ENCODE measurements at regions not wholly inside any gene's neighbourhood (a gene's known extent, or its start where the extent isn't known, plus 50 kb on each side); places are given as distances from the start of the nearest gene placed in this dataset.

DNA sequence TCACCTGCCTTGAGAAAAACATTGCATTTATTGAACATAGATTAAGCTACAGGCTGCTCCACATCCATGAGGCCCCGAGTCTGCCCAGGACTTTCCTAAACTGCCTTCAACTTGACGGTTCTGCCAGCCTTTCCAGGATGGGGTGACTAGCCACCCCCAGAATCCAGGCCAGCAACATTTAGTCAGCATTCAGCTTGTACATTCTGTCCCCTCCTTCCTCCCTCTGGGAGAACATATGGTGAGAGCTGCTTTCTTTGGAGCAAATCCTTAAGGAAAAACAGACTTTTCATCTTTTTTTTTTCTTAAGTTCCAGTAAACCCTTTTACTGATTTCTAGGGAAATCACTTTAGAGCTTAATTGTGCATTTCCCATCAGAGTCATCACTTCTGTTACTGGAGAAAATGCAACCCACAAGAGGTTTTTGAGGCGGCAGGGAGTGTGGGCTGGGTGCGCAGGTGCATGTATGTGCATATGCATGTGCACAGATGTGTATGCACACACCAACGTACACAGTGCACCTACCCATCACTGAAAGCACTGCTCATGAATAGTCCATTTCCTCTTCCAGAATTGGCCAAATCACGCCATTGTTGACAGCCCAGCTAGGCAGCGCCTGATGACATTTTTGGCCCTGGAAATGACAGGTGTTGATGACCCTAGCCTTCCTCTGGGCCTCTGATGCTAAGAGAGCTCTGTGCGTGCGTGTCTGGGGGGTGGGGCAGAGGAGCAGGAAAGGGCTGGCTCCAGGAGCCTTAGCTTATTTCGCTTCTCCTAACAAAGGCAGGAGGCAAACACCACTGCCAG lies 145.6 kb downstream of the HSD17B3 start:
- DNase-seq, result no peak

DNA sequence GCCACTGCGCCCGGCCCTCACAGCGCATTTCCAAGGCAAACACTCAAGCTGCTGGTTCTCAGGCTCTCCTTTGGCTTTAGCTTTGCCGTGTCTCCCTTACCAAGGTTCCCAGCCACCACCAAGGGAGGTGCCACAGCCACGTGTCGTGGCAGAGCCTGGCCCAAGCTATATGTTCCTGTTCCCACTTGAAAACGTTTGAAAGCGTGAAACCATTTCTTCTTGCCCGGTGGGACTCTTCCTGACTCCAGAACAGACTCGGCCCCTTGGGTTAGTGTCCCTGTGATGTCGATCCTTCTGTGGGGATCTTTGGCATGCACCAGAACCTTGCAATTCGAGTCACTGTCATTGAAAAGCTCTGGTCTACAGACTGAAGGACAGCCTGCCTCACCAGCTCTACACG lies 147.9 kb downstream of the HSD17B3 start:
- no peak for DNase-seq

GRCh38 chr9:96152550-96152949 lies 149.4 kb downstream of the HSD17B3 start:
- no peak for DNase-seq

DNA sequence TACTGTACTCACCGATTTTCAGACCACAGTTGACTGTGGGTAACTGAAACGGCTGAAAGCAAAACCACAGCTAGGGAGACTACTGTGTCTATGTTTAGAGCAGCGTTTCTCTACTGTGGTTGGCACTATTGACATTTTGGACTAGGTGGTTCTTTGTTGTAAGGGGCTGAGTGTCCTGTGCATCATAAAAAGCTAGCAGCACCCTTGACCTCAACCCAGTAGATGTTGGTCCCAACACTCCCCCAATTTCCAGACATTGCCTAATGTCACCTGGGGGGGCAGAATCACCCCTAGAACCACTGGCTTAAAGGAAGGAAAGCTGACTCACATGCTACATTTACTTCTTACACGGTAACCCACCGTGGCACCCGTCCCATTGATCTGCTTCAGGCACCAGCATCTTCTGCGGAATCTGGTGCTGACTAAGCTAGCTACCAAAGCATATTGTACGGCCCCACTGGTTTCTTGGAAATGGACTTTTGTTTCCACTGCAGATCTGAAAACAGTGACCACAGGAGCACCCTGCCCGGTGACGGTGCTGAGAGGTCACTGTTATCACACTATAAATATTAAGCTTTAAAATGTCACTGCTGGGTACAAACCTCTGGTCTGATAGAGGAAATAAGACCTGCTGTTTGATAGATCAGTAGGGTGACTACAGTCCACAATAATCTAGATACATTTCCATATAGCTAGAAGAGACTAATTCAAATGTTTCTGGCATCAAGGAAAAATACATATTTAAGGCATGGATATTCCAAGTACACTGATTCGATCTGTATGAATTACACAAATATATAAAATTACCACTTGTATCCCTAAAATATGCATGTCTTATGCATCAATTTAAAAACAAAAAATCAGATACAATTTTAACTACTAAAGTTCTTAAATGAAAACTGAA lies 151.4 kb downstream of the HSD17B3 start:
- peak; percentile 81 for DNase-seq

DNA sequence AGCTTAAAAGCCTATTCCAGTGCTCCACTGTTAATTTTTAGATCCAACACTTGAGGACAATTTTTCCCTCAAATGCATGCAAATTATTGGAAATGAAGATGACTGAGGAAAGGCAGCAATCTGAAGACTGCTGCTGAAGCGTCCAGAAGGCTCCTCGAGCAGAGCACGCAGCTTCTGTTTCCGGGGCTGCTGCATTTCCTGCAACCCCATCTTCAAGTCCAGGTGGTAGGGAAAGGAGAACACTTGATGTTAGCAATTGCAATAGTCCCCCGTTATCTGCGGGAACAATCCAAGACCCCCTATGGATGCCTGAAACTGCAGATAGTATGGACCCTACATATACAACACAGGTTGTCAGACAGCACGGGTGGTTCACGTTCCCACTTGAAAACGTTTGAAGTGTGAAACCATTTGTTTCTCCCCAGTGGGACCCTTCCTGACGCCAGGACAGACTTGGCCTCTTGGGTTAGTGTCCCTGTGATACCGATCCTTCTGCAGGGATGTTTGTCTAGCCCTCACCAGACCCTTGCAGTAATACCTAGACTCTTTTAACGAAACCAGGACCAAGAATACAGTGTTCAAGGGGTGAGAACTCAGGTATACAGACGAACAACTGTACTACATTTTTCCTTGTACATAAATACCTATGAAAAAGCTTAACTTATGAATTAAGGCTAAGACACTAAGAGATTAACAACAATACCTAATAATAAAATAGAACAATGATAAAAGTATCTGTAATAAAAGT lies 152.3 kb downstream of the HSD17B3 start:
- DNase-seq, result peak; percentile 30

DNA sequence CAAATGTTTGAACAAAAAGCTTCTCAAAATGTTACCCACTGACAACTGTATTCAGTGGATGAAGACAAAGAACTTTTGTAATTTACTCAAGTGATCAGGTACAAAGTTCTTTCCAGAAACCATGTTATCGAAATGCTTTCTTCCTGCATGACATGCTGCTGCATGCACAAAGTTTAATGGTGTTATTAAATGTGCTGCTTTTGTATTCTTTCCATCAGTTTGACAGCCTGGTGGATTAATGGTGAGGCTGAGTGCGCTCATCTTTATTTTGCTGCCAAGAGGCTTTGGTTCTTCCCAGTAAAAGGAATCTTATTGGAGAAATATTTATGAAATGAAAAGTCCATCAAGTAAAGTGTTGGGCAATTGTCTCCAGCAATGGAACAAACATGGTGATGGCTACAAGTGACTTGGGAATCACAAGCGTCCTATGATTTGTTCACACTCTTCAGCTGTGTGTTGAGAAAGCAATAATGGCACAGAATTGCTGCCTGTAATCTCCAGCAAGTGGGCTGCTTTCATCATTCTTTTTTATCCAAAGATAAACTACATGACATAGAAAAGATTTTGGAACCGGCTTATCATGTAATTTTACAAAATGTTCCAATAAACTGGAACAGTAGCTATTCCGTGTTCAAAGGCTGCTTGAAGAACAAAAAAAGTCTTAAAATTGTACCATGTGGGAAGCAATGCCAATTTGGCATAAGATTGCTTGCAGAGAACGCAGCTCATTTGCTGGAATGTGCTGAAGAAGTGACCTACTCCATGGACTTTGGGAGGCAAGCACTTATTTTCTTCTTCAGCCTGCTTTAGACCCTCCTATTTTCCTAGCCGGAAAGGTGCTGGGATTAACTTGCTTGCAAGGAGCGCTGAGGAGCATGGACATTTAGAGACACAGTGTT lies 153.1 kb downstream of the HSD17B3 start:
- no peak for DNase-seq

DNA sequence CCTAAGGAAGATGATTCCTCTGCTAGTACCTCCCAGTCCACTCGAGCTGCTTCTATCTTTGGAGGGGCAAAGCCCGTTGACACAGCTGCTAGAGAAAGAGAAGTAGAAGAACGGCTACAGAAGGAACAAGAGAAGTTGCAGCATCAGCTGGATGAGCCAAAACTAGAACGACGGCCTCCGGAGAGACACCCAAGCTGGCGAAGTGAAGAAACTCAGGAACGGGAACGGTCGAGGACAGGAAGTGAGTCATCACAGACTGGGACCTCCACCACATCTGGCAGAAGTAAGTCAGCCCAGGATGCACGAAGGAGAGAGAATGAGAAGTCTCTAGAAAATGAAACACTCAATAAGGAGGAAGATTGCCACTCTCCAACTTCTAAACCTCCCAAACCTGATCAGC lies 154.9 kb downstream of the HSD17B3 start:
- DNase-seq, result peak; percentile 65

- no peak for DNase-seq
Observed at GRCh38 chr9:96141666-96142065, 160.3 kb downstream of the HSD17B3 start.

- no peak for DNase-seq
Observed at GRCh38 chr9:96141128-96141474, 160.9 kb downstream of the HSD17B3 start.

DNA sequence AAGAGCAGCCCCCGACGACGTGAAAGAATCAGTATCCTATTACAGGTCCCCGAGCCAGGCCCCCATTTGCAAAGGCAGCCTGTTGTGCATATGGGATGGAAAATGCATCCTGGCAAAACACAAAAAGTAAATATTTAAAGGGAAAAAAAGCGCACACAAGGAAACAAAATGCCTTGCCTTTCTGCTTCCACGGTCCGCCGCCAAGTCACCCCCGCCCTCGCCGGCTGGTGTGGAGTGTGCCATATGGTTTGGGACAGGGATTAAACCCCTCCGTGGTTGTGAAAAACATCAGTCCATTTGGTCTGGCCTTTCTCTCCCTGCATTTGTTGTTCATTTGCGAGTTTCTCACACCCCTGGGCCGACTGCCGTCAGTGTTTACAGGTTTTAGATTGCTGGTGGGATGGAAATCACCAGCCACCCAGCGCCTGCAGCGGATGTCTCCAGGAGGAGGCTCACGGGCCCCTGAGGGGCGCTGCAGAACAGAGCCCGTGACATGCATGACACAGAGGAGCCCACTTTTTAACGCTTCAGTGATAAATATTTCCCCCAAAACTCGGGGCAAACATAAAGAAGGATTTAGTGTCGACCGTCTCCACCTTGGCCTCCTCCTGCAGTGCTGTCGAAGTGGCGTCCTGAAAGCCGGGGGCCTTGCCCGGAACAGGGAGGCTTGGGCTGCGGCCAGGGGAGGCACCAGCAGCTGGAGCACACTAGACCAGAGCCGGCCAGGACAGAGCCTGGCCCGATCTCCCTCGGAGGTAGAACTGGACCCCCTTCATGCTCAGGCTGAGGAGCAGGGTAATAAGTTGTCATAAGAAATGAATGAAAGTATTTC lies 161.5 kb downstream of the HSD17B3 start:
- no peak for DNase-seq

- no peak for DNase-seq
Observed at GRCh38 chr9:96139592-96140295, 162.2 kb downstream of the HSD17B3 start.

GRCh38 chr9:96138616-96139015 lies 163.4 kb downstream of the HSD17B3 start:
- DNase-seq, result no peak

GRCh38 chr9:96137671-96138429 lies 164.1 kb downstream of the HSD17B3 start:
- DNase-seq, result no peak

- DNase-seq, result peak; percentile 37
Observed at GRCh38 chr9:96136992-96137670, 164.8 kb downstream of the HSD17B3 start.

GRCh38 chr9:96135753-96136290 lies 166.2 kb downstream of the HSD17B3 start:
- no peak for DNase-seq

DNA sequence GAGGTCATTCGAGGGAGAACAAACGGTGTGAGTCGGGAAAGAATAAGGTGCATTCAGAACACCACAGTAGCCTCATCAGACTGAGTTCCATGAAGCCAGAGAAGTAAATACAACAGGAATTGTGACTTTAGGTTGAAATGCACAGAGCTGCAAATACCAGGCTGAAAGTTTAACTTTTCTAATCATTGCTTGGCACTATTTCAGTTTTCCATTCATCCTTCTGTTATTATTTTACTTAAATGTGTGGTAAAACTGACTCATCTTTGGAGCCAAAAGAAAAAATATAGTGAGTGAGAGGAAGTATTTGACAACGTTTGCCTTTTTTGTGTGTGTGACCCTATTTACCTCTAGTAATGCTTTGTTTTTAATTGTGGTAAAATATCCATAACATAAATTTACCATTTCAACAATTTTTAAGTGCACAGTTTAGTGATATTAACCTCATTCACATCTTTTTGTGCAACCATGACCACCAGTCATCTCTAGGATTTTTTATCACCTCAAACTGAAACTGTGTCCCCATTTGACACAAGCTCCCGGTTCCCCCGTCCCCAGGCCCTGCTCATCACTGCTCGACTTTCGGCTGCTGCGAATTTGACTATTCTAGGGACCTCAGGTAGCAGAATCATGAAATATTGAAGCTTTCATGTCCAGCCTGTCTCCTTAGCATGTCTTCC lies 166.8 kb downstream of the HSD17B3 start:
- peak; percentile 19 for DNase-seq

DNA sequence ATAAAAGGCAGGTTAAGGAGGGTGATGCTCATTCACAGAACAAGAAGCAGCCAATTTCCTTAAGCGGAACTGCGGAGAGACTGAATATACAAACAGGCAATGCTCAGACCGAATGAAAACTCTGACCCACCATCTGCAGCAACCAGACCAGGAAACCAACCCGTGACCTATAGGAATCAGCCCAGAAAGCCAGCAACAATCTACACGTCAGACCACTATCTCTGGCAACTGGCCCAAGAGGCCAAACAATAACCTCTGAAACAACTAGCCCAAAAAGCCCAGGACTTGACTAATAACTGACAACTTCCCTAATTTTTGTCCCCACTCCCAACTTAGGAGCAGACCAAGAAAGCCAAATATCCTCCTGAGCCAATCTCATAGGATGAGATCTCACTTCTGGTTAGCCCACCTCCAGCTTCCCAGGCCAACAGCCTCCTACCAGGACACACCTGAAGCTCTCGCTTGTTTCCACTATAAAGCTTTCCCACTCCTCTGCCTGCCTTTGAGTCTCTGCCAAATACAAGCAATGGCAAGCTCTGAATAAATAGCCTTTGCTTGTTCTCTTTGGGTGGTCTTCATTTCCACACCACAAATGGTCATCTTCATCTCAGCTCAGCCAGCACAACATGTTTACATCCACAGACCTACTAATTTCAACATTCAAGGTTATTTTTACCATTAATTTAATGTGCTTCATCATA lies 168.5 kb downstream of the HSD17B3 start:
- DNase-seq, result no peak

GRCh38 chr9:96131825-96132224 lies 170.2 kb downstream of the HSD17B3 start:
- no peak for DNase-seq
